C4-2B (cell line): ENCODE measurements at regions not wholly inside any gene's neighbourhood (a gene's known extent, or its start where the extent isn't known, plus 50 kb on each side); places are given as distances from the start of the nearest gene placed in this dataset.

ENCODE experiments used
- H3K27ac ChIP-seq: fragments of 450-650 bp; 2 replicates; pipeline ENCODE4 v1.5.1; 2017
- ZFX ChIP-seq: fragments of 450-650 bp; IDR thresholded peaks from 2 replicates; pipeline ENCODE4 v1.6.1; 2017
- TF ChIP-seq, protein P1 (sequence below): fragments of 450-650 bp; conservative IDR thresholded peaks from 2 replicates; pipeline ENCODE4 v1.5.1; 2017; ENCODE audit warnings: mild to moderate bottlenecking

DNA sequence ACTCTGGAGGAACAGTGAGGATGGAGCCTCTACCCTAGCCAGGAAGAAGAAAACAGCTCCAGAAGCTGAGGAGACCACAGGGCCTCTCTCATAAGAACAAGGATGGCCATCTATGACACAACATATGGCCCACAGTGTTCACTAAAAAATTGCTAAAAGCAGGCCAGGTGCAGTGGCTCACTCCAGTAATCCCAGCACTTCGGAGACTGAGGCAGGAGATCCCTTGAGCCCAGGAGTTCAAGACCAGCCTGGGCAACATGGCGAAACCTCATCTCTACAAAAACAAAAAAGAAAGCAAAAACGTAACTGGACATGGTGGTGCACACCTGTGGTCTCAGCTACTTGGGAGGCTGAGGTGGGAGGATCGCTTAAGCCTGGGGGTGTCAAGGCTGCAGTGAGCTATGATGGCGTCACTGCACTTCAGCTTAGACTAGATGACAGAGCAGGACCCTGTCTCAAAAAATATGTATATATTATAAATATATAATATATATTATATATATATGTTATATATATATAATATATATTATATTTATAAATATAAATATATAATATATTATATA is 103.1 kb downstream of the TOMM20 start:
- H3K27ac ChIP-seq: no peak overlapping the region
- TF ChIP-seq ZFX: no peak
- TF ChIP-seq, protein P1, sequence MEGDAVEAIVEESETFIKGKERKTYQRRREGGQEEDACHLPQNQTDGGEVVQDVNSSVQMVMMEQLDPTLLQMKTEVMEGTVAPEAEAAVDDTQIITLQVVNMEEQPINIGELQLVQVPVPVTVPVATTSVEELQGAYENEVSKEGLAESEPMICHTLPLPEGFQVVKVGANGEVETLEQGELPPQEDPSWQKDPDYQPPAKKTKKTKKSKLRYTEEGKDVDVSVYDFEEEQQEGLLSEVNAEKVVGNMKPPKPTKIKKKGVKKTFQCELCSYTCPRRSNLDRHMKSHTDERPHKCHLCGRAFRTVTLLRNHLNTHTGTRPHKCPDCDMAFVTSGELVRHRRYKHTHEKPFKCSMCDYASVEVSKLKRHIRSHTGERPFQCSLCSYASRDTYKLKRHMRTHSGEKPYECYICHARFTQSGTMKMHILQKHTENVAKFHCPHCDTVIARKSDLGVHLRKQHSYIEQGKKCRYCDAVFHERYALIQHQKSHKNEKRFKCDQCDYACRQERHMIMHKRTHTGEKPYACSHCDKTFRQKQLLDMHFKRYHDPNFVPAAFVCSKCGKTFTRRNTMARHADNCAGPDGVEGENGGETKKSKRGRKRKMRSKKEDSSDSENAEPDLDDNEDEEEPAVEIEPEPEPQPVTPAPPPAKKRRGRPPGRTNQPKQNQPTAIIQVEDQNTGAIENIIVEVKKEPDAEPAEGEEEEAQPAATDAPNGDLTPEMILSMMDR: no peak

DNA sequence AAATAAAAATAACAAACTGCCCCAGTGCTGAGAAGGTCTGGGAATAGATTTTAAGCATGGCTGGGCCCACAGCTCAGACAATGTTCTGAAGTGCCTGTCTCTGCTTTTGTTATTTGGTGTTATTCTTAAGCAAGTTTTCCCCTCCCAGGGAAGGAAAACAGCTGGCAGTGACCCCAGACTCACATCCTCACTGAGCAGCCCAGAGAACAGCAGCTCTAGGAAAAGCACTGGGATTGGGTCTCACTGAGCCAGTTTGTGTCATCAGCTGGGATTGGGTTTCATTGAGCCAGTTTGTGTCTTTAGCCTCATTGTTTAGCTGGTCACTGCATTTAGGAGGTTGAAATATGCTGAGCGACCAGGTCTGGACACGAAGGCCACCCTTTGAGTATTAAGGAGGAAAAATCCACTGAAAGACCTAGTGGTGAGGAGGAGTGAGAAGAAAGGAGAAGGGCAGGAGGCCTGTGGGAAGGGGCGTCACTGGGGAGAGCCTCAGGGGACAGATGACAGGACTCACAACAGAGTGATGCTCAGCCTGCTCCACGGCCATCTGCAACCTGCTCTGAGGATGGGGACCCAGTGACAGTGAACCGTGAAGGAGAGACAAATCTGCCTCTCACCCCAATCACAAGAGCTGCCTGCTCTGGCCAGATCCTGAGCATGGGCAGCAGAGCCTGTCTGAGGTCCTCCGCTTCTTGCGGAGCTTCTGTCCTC is 103.8 kb downstream of the TOMM20 start:
- TF ChIP-seq ZFX: no peak
- TF ChIP-seq, protein P1: no peak
- H3K27ac ChIP-seq: no peak overlapping the region

DNA sequence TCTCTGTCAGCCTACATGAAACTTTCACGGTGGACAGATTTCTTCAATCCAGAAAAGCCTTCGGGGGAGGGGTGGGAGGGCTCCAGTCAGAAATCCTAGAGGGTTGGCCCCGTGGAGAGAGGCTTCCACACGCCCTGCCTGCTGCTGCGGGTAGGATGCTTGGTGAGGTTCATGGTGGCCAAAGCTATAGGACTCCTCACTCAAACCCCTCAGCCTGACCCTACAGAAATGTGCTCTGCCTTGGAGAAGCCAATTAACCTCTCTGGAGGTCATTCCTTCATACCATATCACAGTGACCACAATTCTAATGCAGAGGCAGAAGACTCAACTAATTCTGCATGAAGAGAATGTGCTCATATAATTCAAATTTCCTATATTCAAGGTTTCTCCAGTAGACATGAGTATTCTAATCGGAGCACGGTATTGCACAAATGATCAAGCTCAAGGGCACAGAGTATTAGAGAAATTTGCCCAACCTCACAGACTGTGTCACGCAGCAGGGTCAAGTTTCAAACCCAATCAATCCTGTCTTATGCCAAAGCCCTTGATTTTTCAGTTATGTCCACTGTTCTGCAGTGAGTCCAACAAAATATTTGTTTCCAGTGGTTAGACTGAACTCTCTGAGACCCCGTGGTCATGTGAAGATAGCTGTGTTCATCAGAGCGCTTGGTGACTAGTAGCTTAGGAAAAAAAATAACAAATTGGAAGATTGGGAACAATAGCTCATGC is 104.8 kb downstream of the TOMM20 start:
- no peak overlapping the region for H3K27ac ChIP-seq
- no peak for TF ChIP-seq ZFX
- TF ChIP-seq, protein P1: no peak

DNA sequence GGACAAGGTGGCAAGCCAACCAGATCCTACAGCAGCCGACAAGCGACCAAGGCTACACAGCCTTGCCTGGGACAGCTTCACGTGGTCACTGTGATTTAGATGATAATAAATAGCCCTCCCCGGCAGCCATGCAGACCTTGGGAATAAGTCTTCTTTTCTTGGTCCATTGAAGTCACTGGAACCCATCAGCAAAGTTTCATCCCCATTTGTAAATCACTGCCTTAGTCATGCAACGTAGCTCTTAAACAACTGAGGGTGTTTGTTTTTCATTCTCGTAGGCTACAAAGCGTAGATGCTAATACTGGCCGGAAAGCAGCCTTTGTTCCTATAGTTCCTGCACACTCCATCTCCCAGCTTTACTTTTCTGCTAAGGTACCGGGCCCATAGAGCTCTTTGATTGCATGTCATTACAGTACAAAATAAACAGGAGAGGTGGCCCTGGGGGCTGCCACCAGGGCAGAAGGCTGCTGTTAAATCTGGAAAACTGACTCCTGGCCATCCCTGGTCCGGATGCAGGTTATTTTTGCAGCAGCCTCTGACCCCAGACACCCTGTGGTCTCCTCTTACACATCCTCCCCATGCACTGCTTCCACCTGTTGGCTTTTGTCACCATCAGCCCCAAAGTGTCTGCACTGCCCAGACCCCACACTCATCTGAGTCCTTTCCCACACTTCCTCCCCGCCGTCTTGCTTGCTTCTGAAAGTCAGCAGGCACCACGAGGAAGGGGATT is 105.5 kb downstream of the TOMM20 start:
- TF ChIP-seq ZFX: no peak
- TF ChIP-seq, protein P1: no peak
- H3K27ac ChIP-seq: no peak overlapping the region

DNA sequence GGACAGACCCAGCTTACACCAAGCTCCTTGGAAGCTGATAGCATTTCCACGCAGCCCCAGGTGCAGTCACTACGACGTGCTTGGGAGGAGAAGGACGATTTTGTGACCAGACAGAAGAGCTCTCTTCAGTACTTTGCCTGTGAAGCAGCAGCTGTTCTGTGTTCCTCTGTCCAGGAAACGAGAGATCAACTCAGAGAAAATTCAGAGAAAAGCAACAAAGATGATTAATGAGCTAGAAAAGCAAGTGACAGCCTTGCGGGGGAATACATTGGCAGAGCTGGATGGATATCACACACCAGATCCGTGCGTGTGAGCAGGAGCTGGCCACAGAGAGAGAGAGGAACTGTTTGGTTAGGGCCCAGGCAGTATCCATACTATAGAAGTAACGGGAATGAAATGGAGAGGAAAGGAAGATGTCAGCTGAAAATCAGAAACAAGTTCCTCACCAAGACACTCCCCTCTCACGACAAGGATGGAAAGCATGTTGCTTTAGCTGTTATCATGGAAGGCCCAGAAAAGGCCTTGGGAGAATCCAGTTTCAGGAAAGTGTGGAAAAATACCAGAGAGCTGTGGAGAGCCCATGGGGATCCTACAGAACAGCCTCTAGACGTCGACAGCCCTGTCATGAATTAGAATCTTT is 106.2 kb downstream of the TOMM20 start:
- no peak for TF ChIP-seq ZFX
- TF ChIP-seq, protein P1: no peak
- no peak overlapping the region for H3K27ac ChIP-seq

DNA sequence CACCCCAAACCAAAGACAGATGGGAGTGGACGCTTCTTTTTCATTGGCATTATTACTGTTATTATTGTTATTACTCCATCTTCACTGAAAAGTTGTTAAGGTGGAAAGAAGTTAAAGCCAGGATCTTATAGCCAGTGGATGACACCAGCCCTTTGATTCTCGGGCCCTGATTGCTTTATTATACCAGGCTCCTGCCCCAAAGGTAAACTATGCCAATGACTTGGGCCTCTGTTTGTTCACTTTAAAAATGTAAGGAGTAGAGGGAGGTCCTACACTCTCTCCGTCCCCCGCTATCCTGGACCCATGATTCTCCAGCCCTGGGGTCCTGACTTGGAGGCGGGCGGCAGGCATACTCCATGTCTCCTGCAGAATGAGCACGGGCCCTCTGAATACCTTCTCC is 106.8 kb downstream of the TOMM20 start:
- TF ChIP-seq, protein P1: no peak
- no peak for TF ChIP-seq ZFX
- no peak overlapping the region for H3K27ac ChIP-seq
